GM18511 (cell line): ENCODE measurements at regions not wholly inside any gene's neighbourhood (a gene's known extent, or its start where the extent isn't known, plus 50 kb on each side); places are given as distances from the start of the nearest gene placed in this dataset.

ENCODE experiments used
- ATAC-seq: cut with Tn5 transposase; IDR thresholded peaks from one replicate; pipeline ENCODE4 v1.9.1; 2021; ENCODE audit warnings: mild to moderate bottlenecking, moderate library complexity; ENCODE audit not compliant: unreplicated experiment

DNA sequence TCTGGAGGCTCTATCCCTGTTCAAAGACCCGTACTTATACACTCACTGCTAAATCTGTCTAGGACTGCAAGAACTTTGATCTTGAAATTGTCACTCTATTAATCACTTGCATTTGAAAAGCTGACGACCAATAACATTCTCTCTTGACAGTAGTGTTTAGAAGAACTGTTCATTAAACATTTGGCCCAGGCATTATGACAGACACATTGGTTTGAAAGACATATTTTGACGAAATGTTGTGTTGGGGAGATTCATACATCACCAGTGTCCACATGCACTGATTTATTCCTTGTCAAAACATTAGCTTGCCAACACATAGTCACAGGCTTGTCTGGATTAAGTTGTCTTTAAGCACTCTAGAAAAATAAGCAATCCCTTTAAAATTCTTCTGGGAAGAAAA lies 951.3 kb downstream of the ADGRL2 start:
- ATAC-seq: no peak

DNA sequence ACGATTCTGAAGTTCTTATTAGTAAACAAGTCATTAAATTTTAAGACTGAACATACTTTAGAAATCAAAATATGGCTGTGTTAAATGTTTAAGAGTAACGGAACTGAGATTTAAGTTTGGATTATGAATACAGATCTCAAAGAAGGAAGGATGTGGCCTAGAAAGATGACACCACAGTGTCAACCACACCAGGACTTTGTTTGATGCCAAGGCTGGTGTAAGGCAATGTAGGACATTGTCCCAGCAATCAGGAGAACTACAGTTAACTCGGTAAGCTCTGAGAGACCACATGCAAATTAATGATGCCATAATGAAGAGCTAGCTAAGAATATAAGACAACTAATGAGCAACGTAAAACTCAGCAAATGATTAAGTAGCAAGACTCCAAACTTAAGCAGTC lies 932.9 kb downstream of the ADGRL2 start:
- ATAC-seq: no peak

DNA sequence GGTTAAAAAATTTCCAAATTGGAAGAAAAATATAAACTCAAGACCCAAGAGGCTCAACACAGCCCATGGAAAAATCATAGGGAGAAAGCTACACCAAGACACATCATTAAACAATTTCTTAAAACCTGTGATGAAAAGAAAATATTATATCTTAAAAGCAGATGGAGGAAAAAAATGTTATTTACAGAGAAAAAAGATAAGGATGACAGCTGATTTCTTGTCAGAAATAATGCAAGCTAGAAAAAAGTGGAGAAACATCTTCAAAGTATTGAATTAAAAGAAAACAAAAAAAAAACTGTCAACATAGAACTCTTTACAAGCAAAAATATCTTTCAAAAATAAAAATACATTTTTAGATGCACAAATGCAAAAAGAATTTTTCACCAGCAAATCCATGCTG lies 930.5 kb downstream of the ADGRL2 start:
- no peak for ATAC-seq

DNA sequence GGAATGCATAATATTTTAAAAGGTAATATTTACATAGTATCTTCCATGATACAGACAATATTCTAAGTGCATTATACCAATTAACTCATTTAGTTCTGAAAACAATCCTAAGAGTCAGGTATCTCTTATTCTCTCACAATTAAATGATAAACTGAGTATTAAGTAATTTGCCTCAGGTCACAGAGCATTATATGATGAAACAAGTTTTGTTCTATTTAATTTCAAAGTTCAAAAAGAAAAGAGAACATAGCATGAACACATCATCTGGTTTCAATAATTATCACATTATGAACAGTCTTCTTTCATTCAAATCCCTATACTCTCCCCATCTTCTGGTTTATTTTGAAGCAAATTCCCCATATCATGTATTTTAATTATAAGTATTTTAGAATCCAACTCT lies 927.5 kb downstream of the ADGRL2 start:
- ATAC-seq: no peak

DNA sequence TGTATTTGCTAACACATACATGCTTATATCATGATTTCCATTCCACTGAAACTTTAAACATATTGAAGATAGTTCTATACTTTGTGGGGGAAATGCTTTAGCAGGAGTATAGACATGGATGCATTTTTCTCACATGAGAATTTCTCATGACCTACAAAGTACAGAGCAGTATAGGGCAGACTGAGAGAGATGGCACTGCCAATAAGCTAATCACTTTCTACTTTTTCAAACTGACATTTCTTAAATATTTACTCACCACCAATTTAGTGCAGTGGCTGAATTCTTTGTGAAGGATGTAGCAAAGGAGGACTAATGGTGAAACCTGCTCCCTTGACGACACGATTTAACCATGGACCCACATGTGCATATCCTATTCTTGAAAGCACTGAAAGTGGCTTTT lies 923.5 kb downstream of the ADGRL2 start:
- ATAC-seq: no peak

DNA sequence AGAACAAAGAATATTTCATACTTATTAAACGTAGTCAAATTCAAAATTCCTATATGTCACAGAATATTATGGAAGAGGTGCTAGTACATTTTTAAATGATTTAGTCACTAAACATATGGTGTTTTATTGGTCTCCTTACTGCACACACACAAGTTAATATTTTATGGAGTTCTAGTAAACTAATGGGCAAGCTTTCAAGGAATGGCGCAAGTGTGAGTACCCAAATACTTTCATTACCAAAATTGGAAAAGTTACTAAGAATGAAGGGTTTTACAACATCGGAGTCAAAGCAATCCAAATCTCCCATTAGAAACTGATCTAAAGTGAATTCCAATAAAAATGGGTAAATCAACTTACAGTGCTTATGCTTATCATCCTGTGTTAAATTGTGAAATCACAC lies 921.9 kb downstream of the ADGRL2 start:
- no peak for ATAC-seq

DNA sequence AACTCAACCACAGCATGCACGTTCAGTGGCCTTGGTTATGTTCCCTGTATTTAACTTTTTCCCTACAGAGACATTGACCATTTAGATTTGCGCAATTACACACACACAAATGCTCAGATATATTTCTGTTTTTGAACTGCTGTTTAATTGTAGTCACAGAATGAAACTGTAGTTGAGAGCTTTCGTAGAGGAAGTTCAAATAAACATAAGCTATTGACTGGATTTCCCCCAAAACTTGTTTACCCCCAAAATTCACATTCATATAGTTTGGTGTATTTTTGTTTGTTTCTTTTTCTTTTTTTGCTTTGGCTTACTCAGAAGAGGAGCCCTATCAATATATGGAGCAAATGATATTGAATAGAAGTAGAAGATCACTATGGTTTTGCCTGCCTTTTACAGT lies 921.0 kb downstream of the ADGRL2 start:
- no peak for ATAC-seq

DNA sequence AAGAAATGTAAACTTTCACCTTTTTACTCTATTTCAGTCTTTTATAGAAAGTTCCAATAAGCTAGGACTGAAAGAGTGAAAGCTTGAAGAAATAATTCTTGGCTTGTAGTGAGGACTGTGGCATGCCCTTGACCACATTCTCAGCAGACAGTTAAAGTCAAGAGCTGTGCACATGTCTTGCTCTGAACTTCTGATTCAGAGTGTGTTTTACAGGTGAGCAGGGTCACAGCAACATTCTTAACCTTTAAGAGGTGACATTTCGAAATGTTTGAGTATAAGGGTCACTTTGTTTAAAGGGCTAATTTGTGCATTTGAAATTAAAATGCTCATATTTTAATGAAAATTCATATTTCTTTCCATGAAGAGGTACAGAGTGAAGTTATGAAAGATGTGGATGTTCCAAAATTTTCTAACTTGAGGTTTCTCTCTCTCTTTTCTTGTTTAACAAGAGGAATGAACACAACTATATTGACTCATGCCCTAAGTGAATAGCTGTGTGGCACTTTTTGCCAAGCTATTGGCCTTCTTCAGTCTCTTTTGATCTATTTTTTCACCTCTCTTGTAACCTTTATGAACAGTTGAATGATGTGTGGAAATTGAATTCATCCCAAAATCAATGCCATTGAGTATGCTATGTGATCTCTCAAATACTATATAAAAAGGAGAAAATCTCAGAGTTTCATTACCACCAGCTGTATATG lies 918.1 kb downstream of the ADGRL2 start:
- no peak for ATAC-seq

DNA sequence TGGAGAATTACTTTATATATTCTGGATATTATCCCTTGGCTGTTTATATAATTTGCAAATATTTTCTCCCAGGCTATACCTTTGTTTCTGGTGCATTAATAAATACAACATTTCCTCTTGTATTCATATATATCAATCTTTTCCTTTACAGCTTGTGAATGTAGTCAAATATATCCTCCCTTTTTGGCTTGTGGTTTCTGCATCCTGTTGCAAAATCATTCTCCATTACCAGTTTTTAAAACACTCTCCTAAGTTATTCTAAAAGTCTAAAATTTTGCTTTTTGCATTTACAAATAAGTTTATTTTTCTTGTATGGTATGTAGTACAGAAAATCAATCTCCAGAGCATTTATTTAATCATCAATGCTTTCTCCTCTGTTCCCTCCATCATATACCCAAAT lies 909.4 kb downstream of the ADGRL2 start:
- ATAC-seq: no peak

DNA sequence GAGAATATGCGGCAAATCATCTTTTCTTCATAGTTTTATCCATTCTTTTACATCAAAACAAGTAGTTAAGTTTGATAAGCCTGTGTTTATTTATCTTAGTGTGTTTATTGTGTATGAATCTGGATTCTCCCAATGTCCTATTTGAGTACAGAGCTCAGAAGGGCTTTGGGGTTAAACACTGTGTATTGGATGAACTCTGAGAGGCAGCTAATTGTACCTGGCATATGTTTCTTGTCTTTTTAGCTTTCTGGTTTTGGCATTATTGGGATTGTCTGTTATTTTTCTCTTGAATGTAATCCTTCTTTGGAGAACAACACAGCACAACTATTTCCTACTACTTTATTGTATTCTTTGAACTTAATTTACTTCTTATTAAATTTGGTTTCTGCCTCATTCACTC lies 906.9 kb downstream of the ADGRL2 start:
- ATAC-seq: no peak

DNA sequence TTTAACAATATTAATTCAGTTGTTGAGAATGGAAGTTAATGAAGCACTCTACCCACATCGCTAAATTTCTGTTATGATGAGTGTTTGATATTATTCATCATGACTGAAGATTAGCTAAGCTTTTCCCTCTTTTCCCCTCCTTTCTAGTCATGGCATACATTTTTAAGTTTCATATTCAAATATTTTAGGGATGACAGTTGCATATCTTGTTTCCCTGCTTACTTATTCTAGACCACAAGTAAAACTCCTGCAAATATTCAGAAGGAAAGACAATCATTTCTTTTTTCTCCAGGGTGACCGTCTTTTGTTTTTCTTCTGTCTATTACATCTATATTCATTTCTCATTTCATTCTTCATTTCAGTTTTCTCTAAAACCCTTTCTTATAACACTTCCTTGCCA lies 906.0 kb downstream of the ADGRL2 start:
- no peak for ATAC-seq

DNA sequence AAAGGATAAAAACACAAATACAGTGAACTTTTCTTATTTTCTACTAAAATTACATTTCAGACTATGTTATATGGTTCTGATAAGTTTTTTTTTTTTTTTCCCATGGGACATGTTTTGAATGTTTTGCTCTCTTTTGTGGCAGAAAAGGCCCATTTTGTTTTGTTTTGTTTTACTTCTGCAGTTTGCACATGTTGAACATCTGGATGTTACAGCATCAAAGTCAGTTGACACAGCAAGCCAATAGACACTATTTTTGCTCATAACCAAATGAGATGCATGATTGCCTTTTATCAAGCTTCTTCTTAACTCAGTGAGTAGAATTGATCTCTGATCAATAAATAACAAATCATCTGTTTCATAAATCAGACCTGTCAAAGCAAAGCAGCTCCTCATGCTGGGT lies 904.2 kb downstream of the ADGRL2 start:
- no peak for ATAC-seq

DNA sequence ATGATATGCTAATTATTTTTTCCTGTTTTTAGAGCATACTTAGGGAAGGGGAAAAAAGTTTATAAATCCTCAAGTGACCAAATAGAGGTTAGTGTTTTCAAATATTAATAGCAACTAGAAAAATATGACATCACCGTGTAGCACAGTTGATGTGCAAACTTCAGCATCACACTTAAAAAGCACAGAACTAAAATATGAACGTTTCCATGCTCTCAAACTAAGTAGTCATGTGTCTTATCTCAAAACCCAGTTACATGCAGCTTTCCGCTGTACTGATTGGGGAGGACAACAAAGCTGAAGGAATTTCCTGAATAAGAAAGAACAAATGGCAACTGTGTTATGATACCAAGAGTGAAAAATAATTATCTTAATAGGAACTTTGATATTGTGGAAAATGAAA lies 903.7 kb downstream of the ADGRL2 start:
- no peak for ATAC-seq

DNA sequence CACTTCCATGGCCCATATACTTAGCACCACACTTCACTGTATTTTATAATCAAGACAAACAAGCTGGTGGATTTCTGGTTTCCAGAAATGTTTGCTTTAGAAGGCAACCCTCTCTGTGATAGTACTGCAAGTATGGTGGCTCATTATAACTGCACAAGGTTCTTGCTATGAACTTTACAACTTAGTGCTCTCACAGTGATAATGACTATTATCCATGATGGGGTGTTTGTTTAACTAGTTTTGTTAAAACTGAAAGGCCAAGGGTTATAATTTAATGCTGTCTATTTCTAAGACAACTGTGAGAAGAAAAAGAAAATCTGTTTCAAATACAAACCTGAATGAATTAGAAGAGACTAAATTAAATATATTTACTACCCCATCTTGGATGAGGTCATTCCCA lies 903.2 kb downstream of the ADGRL2 start:
- ATAC-seq: no peak

DNA sequence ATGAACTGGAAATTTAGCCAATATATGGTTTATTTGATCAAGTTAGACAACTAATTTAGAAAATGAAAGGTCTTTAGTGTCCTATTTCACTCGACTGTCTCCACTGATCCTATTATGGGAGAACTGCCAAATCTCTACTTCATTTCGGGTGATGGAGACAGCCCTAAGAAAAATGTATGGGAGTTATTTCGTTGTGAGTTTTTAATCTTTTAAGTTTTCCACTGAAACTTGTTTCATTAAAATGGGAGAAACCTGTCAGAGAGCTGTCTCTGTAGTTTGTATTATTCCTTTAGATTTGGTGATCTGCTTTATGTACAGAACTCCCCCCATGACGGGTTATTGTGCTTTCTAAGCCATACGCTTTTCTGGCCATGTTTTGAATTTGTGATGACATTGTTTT lies 899.7 kb downstream of the ADGRL2 start:
- no peak for ATAC-seq

DNA sequence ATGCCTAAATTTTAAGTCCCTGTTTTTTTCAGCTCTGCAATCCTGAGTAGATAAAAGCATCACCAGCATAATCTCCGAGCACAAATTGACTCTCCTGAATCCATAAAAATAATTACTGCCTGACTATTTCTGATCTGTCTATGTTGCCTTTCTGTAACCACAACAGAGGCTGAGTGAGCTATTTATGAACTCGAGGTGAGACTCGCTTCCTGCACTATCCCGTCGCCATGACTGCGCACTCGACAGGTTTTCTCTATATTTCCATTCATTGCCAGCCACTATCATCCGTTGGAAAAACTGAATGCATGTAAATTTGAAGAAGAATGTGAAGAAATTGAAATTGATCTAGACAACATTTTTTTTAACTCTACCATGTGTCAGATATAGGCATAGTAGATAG lies 897.2 kb downstream of the ADGRL2 start:
- no peak for ATAC-seq

DNA sequence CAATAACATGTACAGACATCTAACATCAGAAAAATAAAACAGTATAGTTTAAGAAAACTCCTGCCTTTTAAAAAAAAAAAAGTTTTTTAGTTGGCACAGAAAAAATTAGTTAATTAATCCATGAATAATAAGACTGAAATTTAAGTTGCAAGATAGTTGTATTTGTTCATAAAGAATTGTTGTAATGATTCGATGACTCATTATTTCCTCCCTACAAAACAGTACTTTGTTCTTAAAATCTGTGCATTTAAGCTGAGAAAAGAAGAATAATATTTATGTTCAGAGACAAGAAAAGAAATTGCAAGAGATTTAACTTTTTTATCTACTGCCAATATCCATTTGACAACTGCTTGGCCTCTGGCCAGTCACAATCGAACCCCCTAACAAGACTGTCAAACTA lies 894.7 kb downstream of the ADGRL2 start:
- ATAC-seq: no peak

DNA sequence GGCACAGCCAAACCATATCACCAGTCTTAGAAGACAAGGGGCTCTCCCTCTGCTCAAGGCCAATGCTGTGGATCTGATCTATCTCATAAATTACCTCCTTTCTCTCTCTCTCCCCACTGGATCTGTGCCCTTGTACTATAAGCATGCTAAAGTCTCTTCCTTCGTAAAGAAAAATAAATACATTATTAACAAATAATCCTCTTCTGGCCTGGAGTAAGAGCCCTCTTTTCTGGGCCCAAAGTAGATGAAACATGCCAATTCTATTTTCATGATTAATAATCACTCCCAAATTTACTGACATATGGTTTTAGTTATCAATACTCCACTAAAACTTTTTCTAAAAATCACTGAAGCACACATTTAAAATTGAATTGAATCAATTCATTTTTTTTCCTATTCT lies 889.7 kb downstream of the ADGRL2 start:
- ATAC-seq: no peak

DNA sequence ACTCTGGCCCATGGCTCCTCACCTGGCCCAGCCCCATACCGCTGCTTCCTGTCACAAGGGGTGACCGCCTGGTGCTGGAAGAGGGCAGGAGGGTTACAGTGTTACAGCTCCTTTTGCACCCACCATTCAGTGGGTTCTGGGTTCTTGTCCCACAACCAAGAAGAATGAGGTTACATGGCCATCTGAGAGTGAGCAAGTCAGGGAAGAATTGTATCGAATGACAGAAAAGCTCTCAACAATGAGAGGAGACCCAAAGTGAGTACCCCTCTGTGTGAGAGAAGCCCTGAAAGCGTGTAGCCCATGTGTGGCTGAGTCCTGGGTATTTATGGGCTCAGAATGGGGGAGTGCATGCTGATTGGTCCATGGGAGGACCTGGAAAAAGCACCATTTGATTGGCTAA lies 888.5 kb downstream of the ADGRL2 start:
- no peak for ATAC-seq

DNA sequence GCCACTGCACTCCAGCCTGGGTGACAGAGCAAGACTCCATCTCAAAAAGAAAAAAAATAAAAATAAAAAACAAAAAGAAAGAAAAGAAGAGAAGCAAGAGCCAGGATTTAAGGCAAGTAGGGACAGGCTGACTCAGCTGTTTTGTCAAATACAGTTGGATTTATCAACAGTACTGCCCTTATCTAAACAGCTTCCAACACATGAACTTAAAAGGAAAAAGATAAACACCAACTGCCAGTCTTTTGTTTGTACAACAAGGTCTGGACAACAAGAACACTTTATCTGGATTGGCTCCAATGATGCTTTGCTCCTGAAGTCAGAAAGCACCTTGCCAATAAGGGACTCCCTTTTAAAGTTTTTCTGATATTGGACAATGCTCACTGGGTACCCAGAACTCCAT lies 886.0 kb downstream of the ADGRL2 start:
- ATAC-seq: no peak

DNA sequence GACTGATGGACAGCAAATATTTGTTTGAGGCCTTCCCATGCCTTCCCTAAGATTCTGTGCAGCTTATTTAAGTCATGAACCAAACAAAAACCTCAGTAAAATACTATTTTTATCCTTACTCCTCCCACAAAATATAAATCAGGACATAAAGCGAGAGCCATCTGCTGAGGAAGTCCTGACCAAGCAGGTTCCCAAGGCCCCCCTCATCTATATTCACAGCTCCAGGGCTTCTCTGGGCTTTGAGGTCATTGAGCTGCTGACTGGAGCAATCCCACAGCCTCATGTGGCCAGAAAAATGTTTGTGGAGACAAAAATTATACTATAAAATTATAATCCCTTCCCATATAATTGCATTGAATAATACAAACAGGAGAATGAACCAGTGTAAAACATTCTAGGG lies 846.2 kb downstream of the ADGRL2 start:
- ATAC-seq: no peak

DNA sequence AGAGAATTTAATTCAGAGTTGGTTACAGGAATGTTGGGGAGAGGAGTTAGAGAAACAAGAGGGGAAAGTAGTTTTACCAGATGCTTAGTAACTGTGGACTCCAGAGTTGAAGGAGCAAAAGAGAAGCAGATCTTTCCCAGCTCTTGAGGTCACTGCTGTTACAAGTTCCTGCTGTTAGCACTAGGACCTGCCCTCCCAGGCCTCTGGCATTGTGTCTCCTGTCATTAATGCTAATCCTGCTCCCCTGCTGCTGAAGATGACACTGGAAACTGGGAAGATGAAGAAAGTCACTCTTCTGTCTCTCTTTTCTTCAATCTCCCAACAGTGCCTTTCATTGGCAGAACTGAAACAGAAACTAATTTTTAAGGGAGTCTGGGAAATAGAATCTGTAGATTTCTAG lies 845.6 kb downstream of the ADGRL2 start:
- no peak for ATAC-seq

DNA sequence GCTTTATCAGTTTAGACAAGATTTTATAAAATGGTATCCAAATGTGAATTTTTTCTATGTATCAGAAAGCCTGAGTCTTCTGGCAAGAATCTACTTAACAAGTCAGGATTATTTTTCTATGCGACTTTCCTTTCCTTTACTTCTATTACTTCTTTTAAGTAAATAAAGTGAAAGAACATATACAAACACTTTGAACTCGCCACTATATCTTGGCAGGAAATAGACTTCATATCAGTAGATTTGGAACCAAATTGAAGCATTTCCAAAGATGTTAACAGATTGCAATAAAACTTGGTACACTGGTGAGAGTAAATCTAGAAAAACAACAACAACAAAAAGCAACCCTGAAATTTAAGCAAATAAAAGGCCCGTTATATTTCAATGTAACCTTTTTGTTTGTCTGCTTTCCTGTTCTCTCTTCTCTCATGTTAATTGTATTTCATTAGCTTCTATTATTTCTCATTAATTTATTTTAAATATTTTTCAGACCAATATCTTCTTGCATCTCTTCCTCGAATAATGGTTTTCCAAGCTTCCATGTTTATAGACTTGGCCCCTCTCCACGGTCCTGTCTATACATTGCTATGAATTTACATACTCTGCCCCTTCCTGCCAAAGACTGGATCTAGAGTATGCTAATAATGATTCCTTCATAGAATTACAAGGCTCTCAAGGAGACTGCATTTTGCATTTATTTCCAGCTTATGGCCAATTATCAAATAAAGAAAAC lies 843.6 kb downstream of the ADGRL2 start:
- ATAC-seq: no peak
